COLO668 (cell line): ENCODE measurements at regions not wholly inside any gene's neighbourhood (a gene's known extent, or its start where the extent isn't known, plus 50 kb on each side); places are given as distances from the start of the nearest gene placed in this dataset.
A peak's percentile ranks its signal among the peaks of the same experiment; 100 is the strongest.
"Not testable (repeated sequence)": the region's sequence is repeated elsewhere in the genome, so short reads cannot be mapped to it uniquely, and the experiment has no call there.

ENCODE experiments used
- DNase-seq: peaks from one replicate; lab custom pipeline; 2025; ENCODE audit not compliant: unreplicated experiment; lab: John Stamatoyannopoulos, UW

- no peak for DNase-seq
These were observed 111.0 kb upstream of the ANKRD30BL start for GRCh38 chr2:132272713-132273112.

DNA sequence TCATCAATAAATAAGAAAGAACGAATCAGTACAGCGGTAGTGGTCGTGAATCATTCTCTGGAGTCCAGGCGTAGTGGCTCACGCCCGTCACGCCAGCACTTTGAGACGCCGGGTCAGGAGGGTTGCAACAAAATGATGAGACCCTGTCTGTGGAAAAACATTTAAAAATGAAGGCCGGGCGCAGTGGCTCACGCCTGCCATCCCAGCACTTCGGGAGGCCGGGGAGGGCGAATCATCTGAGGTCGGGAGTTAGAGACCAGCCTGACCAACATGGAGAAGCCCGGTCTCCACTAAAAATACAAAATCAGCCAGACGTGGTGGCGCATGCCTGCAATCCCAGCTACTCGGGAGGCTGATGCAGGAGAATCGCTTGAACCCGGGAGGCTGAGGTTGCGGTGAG lies 111.8 kb upstream of the ANKRD30BL start:
- not testable (repeated sequence) for DNase-seq

- DNase-seq = no peak
These were observed 112.2 kb upstream of the ANKRD30BL start for GRCh38 chr2:132274000-132274399.

DNA sequence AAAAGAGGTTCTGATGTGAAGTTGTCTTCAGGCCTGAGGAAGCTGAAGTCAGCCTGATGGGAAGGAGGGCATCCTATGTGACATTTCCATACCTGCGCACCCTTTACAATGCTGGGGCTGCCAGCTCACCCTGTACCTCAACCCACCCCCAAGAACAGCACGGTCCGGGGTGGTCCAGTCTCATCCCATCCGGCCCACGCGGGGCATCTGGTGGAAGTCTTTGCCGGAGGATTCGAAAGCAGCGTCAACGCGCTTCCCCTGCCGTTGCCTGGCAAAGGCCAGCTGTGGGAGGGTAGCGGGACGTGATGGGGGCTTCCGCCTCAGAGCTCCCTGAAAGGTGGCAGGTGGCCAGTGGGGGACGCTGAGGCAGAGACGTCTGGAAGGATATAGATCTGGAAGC lies 113.6 kb upstream of the ANKRD30BL start:
- DNase-seq = no peak

GRCh38 chr2:132276571-132276981 lies 114.8 kb upstream of the ANKRD30BL start:
- no peak for DNase-seq

GRCh38 chr2:132278267-132278666 lies 116.5 kb upstream of the ANKRD30BL start:
- no peak for DNase-seq

DNA sequence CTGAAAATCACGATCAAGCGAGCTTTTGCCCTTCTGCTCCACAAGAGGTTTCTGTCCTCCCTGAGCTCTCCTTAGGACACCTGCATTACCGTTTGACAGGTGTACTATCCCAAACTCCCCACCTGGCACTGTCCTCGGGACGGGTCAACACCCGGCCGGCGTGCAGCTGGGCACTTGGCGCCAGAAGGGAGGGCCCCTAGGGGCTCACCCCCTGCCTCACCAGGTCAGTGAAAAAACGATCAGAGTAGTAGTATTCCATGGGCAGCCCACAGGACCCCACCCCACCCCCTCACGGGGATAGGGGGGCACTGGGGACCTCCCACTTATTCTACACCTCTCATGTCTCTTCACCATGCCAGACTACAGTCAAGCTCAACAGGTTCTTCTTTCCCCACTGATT lies 117.6 kb upstream of the ANKRD30BL start:
- DNase-seq = no peak

- no peak for DNase-seq
These were observed 118.3 kb upstream of the ANKRD30BL start for GRCh38 chr2:132279930-132280615.

DNA sequence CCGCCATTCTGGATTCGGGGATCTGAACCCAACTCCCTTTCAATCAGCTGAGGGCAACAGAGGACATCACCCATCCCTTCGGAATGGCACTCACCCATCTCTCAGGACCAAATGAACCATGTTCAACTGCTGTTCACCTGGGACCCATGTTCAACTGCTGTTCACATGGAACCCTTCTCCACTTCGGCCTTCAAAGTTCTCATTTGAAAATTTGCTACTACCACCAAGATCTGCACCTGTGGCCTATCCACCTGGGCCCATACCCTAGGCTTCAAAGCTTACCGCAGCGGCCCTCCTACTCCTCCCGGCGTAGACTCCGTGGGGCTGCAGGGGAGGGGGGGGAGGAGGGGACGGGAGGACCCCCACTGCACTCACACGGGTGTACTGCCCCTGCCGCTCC lies 119.2 kb upstream of the ANKRD30BL start:
- DNase-seq = no peak

DNA sequence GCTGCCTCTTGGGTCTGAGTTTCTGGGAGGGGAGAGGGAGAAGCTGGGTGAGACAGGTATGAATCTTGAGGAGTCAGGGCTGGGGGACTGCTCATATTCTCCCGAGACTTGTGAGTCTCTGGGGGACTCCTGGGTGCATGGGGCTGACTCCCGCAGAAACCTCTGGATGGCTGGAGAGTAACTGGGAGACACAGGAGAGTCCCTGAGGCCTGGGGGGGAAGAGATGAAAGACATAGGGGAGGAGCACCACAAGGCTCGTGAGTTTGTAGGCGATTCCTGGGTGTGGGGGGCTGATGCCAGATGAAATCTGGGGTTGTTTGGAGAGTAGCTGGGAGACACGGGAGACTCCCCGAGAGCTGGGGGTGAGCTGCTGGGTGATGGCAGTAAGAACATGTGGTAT lies 120.4 kb upstream of the ANKRD30BL start:
- not testable (repeated sequence) for DNase-seq

DNA sequence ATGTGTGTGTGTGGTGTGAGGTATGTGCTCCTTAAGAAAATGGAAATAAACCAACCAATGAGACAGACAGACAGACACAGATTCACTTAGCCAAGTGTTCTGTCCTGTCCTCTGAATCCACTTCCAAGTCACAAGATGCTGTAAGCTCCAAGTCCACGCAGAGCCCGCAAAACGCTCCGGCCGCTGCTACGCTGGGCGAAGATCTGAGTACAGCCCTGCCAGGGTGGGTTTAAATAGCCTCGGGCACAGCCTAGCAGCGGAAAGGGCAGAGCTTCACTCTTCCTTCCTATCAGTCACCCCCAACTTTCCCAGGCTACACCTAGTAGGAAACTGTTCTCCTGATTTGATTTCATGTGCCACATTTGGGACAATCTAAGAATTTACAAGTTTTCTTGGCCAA lies 121.2 kb upstream of the ANKRD30BL start:
- no peak for DNase-seq

DNA sequence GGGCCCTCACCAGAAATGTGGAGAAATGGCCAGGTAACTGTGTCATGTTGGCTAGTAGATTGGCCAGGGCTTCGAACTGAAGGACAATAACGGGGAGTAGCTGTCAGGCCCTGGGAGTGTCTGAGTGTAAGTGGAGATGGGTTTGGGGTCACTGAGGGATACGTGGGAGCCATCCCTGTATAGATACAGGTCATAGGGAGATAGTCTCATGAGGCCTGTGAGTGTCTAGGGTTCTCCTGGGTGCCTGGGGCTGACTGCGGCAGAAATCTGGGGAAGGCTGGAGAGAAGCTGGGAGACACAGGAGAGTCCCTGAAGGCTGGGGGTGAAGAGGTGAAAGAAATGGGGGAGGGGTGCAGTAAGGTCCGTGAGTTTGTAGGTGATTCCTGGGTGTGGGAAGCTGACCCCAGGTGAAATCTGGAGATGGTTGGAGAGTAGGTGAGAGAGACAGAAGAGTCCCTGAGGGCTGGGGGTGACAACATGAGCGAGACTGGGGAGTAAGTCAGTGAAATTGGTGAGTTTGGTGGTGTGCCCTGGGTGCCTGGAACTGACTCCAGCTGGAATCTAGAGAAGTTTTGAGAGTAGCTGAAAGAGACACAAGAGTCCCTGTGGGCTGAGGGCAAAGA lies 124.6 kb upstream of the ANKRD30BL start:
- DNase-seq = not testable (repeated sequence)

- DNase-seq = not testable (repeated sequence)
These were observed 126.2 kb upstream of the ANKRD30BL start for GRCh38 chr2:132287910-132288309.

DNA sequence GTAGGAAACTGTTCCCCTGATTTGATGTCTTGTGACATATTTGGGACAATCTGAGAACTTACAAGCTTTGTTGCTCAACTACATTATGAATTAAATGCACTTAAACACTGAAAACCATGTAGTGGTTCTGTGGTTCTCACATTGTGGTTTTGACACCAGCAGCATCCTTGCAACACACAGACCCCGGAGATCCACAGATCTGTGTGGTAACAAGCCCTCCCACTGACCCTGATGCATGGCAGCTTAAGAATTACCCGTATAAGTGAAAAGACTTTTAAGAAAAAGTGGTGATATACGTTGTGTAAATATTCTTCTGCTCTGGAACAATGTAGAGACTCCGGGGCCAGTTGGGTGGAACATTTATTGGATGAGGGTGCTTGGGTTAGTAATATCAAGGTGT lies 127.4 kb upstream of the ANKRD30BL start:
- DNase-seq = not testable (repeated sequence)

- not testable (repeated sequence) for DNase-seq
These were observed 126.8 kb upstream of the GPR39 start for GRCh38 chr2:132289812-132290211.

GRCh38 chr2:132300592-132301378 lies 115.8 kb upstream of the GPR39 start:
- DNase-seq = not testable (repeated sequence)

GRCh38 chr2:132304661-132305380 lies 111.8 kb upstream of the GPR39 start:
- DNase-seq = peak; percentile 53

DNA sequence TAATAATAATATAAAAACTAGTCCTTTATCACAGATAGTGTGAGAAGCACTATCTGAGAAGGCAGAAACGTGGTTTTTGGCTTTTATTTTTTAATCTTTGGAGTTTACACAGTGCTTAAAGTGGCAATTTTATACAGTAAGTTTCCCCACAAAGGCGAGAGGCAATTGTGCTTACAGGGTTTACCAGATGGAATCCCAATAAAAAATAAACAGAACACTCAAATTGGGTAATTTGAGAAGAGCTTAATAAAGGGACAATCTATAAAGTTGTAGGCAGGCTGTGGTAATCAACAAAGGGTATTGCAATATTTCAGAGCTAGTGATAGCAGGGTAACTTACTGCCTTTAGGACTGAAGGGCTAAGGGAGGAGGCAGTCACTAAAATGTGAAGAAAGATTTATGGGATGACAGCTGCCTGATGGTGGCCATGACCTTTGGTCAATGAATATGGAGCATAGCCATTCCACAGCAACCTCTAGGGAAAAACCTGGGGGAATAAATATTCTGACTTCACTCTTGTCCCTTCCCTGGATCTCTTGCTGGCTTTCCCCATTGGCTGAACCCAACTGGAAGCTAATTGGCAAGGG lies 108.9 kb upstream of the GPR39 start:
- DNase-seq = not testable (repeated sequence)

- not testable (repeated sequence) for DNase-seq
These were observed 107.4 kb upstream of the GPR39 start for GRCh38 chr2:132309203-132309602.

GRCh38 chr2:132315546-132315945 lies 101.1 kb upstream of the GPR39 start:
- DNase-seq = not testable (repeated sequence)
